Endothelial cell of umbilical vein (primary cell): ENCODE measurements at regions not wholly inside any gene's neighbourhood (a gene's known extent, or its start where the extent isn't known, plus 50 kb on each side); places are given as distances from the start of the nearest gene placed in this dataset.

ENCODE experiments used
- CTCF ChIP-seq, 2 donors: IDR thresholded peaks; 1 replicate in 1 of 2; 2 replicates in 1 of 2; pipeline ENCODE4 v1.5.1; 2011; ENCODE audit warnings: low read length in 2 of 2, mild to moderate bottlenecking in 2 of 2, moderate library complexity in 2 of 2, control low read depth in 1 of 2, inconsistent platforms in 1 of 2, low read depth in 1 of 2; ENCODE audit not compliant: insufficient read depth in 1 of 2; ENCODE audit errors: extremely low read depth in 1 of 2
- POLR2AphosphoS5 ChIP-seq: IDR thresholded peaks from 2 replicates; pipeline ENCODE4 v1.6.1; 2012; ENCODE audit warnings: low read depth, mild to moderate bottlenecking, control low read depth, low read length, moderate library complexity; ENCODE audit not compliant: insufficient read depth

- TF ChIP-seq CTCF (IDR thresholded peaks at IDR 0.05; ENCODE audit: extremely low read depth in 1 of 2, insufficient read depth in 1 of 2, low read depth in 1 of 2, low read length in 2 of 2), result no peak
- TF ChIP-seq POLR2AphosphoS5, result no peak
These were observed 90.2 kb upstream of the DCLK2 start for GRCh38 chr4:149988087-149988410.
